ENCODE measurements at regions not wholly inside any gene's neighbourhood (a gene's known extent, or its start where the extent isn't known, plus 50 kb on each side); places are given as distances from the start of the nearest gene placed in this dataset.
A peak's percentile ranks its signal among the peaks of the same experiment; 100 is the strongest.
"Not testable (repeated sequence)": the region's sequence is repeated elsewhere in the genome, so short reads cannot be mapped to it uniquely, and the experiment has no call there.

GRCh38 chr18:1438458-1438910, 533.8 kb downstream of the ADCYAP1 start:
- in situ Hi-C loops (cut with HindIII; ENCODE audit: low pct_unique_long_range_greater_than_20kb, low sequenced_read_pairs): no loop called here
- DNase-seq (ENCODE audit: low read depth in 1 of 2, low spot score in 1 of 2): peak in 1 of 2 experiments; percentile 7
- TF ChIP-seq JUND (IDR thresholded peaks at IDR 0.05; ENCODE audit: low read depth): no peak

- TF ChIP-seq JUND (IDR thresholded peaks at IDR 0.05; ENCODE audit: low read depth): no peak
- in situ Hi-C loops (cut with HindIII; ENCODE audit: low pct_unique_long_range_greater_than_20kb, low sequenced_read_pairs): no loop called here
- DNase-seq (ENCODE audit: low read depth in 1 of 2, low spot score in 1 of 2): no peak
These were observed 534.3 kb downstream of the ADCYAP1 start for GRCh38 chr18:1438967-1439366.

GRCh38 chr18:1444062-1444461, 539.4 kb downstream of the ADCYAP1 start:
- in situ Hi-C loops (cut with HindIII; ENCODE audit: low pct_unique_long_range_greater_than_20kb, low sequenced_read_pairs); DNase-seq (ENCODE audit: low read depth in 1 of 2, low spot score in 1 of 2): not testable (repeated sequence)

- no peak for TF ChIP-seq JUND (IDR thresholded peaks at IDR 0.05; ENCODE audit: low read depth)
- DNase-seq (ENCODE audit: low read depth in 1 of 2, low spot score in 1 of 2): no peak
- in situ Hi-C loops (cut with HindIII; ENCODE audit: low pct_unique_long_range_greater_than_20kb, low sequenced_read_pairs): no loop called here
These were observed 542.1 kb downstream of the ADCYAP1 start for GRCh38 chr18:1446765-1447164.

GRCh38 chr18:1452821-1453220, 548.1 kb downstream of the ADCYAP1 start:
- no peak for TF ChIP-seq JUND (IDR thresholded peaks at IDR 0.05; ENCODE audit: low read depth)
- DNase-seq (ENCODE audit: low read depth in 1 of 2, low spot score in 1 of 2): no peak
- in situ Hi-C loops (cut with HindIII; ENCODE audit: low pct_unique_long_range_greater_than_20kb, low sequenced_read_pairs): no loop called here

GRCh38 chr18:1455605-1456004, 550.9 kb downstream of the ADCYAP1 start:
- in situ Hi-C loops (cut with HindIII; ENCODE audit: low pct_unique_long_range_greater_than_20kb, low sequenced_read_pairs): no loop called here
- no peak for TF ChIP-seq JUND (IDR thresholded peaks at IDR 0.05; ENCODE audit: low read depth)
- no peak for DNase-seq (ENCODE audit: low read depth in 1 of 2, low spot score in 1 of 2)

- in situ Hi-C loops (cut with HindIII; ENCODE audit: low pct_unique_long_range_greater_than_20kb, low sequenced_read_pairs): no loop called here
- DNase-seq (ENCODE audit: low read depth in 1 of 2, low spot score in 1 of 2): no peak
- no peak for TF ChIP-seq JUND (IDR thresholded peaks at IDR 0.05; ENCODE audit: low read depth)
These were observed 553.9 kb downstream of the ADCYAP1 start for GRCh38 chr18:1458547-1458946.

- no peak for TF ChIP-seq JUND (IDR thresholded peaks at IDR 0.05; ENCODE audit: low read depth)
- in situ Hi-C loops (cut with HindIII; ENCODE audit: low pct_unique_long_range_greater_than_20kb, low sequenced_read_pairs): no loop called here
- no peak for DNase-seq (ENCODE audit: low read depth in 1 of 2, low spot score in 1 of 2)
These were observed 559.3 kb downstream of the ADCYAP1 start for GRCh38 chr18:1463981-1464380.

- no peak for TF ChIP-seq JUND (IDR thresholded peaks at IDR 0.05; ENCODE audit: low read depth)
- in situ Hi-C loops (cut with HindIII; ENCODE audit: low pct_unique_long_range_greater_than_20kb, low sequenced_read_pairs): no loop called here
- no peak for DNase-seq (ENCODE audit: low read depth in 1 of 2, low spot score in 1 of 2)
These were observed 560.0 kb downstream of the ADCYAP1 start for GRCh38 chr18:1464444-1465217.

GRCh38 chr18:1466035-1466434, 561.4 kb downstream of the ADCYAP1 start:
- no peak for DNase-seq (ENCODE audit: low read depth in 1 of 2, low spot score in 1 of 2)
- no peak for TF ChIP-seq JUND (IDR thresholded peaks at IDR 0.05; ENCODE audit: low read depth)
- in situ Hi-C loops (cut with HindIII; ENCODE audit: low pct_unique_long_range_greater_than_20kb, low sequenced_read_pairs): no loop called here

GRCh38 chr18:1467461-1467964, 562.8 kb downstream of the ADCYAP1 start:
- DNase-seq (ENCODE audit: low read depth in 1 of 2, low spot score in 1 of 2): no peak
- no peak for TF ChIP-seq JUND (IDR thresholded peaks at IDR 0.05; ENCODE audit: low read depth)
- in situ Hi-C loops (cut with HindIII; ENCODE audit: low pct_unique_long_range_greater_than_20kb, low sequenced_read_pairs): no loop called here

GRCh38 chr18:1468550-1468949, 563.9 kb downstream of the ADCYAP1 start:
- in situ Hi-C loops (cut with HindIII; ENCODE audit: low pct_unique_long_range_greater_than_20kb, low sequenced_read_pairs): no loop called here
- no peak for TF ChIP-seq JUND (IDR thresholded peaks at IDR 0.05; ENCODE audit: low read depth)
- no peak for DNase-seq (ENCODE audit: low read depth in 1 of 2, low spot score in 1 of 2)

- no peak for TF ChIP-seq JUND (IDR thresholded peaks at IDR 0.05; ENCODE audit: low read depth)
- no peak for DNase-seq (ENCODE audit: low read depth in 1 of 2, low spot score in 1 of 2)
- in situ Hi-C loops (cut with HindIII; ENCODE audit: low pct_unique_long_range_greater_than_20kb, low sequenced_read_pairs): no loop called here
These were observed 571.2 kb downstream of the ADCYAP1 start for GRCh38 chr18:1475867-1476266.

GRCh38 chr18:1480309-1480708, 575.6 kb downstream of the ADCYAP1 start:
- in situ Hi-C loops (cut with HindIII; ENCODE audit: low pct_unique_long_range_greater_than_20kb, low sequenced_read_pairs): no loop called here
- no peak for DNase-seq (ENCODE audit: low read depth in 1 of 2, low spot score in 1 of 2)
- TF ChIP-seq JUND (IDR thresholded peaks at IDR 0.05; ENCODE audit: low read depth): no peak
